ENCODE measurements at regions not wholly inside any gene's neighbourhood (a gene's known extent, or its start where the extent isn't known, plus 50 kb on each side); places are given as distances from the start of the nearest gene placed in this dataset.

DNA sequence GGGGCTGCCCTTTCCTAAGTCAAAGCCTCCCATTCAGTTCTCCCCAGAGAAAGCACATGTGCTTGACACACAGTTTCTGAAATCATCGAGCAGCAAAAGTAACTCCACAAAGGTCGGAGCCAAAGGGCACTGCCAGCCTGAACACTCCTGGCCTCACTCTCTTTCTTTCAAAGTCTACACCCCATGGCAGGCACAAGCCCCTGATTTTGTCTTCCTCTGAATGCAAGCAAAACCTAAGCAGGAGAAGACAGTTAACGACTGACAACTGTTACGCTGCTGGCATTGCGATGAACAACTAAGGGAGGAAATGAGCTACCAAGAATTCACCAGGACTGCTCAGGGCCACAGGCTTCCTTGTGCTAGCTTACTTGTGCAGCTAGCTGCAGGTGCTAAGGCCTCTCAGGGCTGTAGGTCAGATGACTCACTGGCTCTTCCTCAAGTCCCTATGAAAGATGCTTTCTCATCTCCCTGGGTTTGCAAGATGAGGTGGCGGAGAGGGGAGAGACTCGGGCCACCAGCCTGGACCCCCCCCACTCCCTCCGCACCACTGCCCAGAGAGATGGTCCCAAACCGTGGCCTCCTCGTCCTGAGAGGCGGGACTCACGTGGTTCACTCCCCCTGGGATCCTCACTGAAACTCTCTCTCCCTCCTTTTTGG is 208.2 kb downstream of the DLL1 start:
- no peak for DNase-seq

DNA sequence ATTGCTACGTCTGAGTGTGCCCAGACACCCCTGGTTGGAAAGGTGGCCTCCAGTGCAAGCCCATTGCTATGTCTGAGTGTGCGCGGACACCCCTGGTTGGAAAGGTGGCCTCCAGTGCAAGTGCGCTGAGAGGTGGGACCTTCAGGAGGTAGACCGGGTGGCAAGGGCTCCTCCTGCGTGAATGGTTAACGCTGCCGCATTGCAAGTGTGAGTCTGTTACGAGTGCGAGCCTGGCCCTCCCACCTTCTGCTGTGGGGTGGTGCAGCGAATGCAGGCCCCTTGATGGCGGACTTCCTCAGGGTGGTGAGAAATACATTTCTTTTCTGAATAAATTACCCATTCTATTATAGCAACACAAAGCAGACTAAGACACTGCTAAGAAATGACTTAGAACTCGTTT is 208.8 kb downstream of the DLL1 start:
- DNase-seq = no peak

DNA sequence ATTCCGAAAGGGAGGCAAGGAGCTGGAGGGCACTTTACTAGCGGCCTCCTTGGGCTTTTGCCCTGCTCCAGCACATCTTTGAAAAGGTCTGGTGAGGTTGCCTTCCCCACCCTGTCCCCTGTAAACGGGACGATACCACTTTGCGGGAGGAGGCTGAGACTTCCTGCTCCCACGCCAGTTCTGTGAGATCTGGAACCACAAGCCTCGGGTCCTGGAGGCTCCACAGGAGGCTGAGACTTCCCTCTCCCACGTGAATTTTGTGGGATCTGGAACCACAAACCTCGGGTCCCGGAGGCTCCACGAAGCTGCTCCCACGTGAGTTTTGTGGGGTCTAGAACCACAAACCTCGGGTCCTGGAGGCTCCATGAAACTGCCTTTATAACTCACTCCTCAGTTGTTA is 209.3 kb downstream of the DLL1 start:
- no peak for DNase-seq

DNA sequence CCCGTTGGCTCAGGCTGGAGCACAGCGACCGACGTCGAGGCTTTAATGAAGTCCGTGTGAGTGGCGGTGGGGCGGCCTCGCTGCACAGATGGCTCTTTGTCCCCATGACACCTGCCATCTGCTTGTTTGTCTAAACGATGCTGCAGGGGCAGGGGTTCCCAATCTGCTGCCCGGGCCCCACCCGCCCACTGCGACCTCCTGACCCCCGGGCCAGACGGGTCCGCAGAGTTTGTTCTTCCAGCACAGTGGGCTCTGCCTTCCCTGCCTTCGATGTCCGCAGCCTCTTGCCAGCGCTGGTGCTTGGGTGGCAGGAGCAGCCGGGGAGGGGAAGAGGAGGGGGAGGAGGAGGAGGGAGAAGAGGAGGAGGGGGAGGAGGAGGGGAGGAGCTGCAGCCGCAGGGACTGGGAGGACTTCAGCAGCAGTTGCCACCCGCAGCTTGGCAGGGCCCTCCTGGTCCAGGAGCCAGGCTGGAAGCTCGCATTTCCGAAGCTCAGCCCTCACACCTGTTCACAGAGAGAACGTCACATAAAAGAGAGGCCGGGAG is 210.0 kb downstream of the DLL1 start:
- no peak for DNase-seq

DNA sequence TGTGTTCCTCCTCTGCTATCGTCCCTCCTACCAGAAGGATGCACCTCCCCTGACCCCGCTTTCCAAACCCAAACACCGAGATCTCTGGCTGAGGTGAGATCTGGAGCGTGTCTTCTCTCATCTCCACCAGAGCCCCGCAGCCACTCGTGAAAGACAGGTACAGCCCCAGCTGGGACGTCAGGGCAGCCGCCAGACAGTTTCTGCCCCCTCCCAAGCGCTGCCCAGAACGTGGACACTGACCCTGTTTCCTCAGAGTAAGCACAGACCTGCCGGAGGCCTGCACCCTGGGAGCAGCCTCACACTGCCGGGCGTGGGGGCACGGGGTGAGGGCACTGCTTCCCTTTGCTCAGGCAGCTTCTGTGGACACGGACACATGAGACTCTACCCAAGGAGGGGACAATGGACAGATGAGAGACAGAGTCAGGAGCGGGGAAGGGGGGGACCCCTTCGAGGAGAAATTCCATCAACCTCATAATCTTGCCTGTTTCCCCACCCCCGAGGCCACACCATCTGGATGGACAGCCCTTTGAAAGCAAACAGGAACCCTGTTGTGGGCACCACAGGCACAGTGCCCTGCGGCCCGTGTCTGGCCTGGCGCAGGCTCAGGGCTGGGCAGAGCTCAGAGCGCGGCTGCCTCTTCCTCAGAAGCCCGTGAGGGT is 210.6 kb downstream of the DLL1 start:
- DNase-seq = no peak

DNA sequence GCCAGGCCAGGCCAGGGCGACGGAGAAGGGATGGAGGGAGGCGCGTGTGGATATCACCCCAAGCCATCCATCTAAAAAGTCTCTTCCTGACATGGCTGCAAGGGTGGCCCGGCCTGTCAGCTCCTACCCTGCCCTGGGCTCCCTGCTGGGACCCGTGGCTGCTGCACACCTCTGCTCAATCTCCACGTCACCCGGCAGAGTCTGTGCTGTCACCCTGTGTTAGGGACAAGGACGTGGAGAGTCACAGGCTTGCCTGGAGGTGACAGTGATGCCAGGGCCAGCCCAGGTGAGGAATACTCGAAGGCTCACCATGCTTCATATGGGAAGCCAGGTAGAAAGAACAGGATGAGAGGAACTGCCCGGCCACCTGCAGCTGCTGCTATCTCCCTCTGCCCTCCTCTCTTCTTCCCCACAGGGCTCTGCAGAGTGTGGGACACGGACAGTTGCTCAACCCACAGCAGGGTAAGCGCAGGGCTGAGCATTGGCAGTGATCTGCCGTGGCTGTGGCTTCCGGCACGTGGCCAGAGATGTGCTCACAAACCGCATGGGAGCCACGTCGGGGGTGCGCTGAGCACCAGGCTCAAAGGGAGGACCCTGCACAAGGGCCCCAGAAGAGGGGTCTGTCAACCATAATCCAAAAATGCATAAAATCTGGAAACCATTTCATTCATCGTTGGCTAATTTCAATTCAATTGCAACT is 214.3 kb downstream of the DLL1 start:
- DNase-seq = no peak

DNA sequence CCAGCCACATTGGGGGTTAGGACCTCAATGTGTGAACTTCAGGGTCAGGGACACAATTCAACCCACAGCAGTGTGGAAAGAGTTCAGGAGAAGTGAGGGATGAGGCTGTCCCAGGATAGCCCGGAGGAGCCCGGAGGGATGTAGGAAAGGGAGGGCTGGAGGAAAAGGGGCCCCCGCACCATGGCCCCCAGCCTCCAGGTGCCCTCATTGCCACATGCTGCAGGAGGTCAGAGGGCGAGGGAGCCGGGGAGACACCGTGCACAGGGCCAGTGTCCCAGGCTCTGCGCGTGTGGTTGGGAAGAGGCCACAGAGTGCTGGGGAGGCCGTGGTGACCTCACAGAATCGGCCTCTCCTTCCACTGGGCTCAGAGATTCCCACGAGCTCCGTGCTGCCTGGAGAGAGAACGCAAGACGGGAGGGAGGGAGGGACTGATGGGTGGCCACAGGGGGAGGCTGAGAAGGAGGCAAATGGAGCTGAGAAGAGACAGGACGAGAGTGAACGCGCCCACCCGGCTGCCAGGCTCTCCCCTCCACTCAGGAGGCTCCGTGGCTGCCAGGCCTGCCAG is 215.1 kb downstream of the DLL1 start:
- no peak for DNase-seq

DNA sequence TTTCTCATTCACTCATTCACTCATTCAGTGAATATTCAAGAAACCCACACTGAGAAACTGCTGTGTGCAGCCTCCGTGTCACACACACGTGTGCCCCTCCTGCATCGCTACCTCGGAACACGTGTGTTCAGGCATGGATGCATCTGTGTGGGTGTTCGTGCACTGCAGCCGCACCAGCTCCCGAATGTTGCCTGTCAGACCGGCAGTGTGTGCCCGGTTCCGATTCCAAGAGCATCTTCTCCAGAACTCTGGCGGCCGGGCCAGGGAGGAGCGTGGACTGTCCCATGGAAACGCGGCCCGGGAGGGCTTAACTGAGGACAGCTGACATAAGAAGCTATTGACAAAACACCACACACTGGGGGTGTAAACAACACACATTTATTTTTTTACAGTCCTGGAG is 216.0 kb downstream of the DLL1 start:
- no peak for DNase-seq

DNA sequence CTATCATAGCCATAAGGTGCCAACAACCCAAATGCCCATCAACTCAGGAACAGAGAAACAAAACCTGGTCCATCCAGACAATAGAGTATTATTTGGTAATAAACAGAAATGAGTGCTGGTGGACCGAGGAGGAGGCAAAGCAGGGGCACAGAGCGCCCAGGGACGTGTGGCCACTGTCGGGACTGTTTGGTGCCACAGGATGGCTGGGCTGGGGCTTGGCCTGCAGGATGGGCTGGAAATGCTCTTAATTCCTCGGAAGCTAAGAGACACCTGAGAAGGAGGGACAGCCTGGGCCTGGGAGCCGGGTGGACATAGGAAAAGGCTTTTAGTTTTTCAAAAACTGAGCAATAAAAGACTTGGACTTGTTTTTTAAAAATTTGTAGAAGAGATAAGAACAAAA is 216.4 kb downstream of the DLL1 start:
- DNase-seq = no peak

DNA sequence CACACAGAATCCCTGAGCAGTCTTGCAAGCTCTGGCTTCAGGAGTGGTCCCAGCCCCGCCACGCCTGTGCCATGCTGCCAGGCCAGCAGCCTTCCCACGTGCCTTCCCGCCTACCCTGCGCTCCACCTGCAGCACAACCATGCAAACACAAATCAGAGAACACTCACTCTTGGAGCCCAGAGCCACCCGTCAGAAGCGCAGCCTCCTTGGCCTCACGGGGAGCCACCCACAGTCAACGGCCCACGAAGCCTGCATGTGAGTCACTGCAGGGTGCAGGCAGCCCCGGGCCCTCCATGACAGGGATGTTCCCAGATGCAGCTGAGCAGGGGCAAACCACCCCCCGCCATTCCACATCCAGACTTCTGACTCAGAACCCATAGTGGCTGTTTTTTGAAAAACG is 217.0 kb downstream of the DLL1 start:
- DNase-seq = no peak

DNA sequence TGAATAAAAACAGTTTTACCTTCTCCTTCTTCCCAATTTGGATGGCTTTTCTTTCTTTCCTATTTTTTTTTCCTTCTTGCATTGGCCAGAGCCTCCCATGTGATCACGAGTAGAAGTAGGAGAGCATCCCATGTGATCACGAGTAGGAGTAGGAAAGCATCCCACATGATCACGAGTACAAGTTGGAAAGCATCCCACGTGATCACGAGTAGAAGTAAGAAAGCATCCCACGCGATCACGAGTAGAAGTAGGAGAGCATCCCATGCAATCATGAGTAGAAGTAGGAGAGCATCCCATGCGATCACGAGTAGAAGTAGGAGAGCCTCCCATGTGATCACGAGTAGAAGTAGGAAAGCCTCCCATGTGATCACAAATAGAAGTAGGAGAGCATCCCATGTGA is 218.6 kb downstream of the DLL1 start:
- no peak for DNase-seq

DNA sequence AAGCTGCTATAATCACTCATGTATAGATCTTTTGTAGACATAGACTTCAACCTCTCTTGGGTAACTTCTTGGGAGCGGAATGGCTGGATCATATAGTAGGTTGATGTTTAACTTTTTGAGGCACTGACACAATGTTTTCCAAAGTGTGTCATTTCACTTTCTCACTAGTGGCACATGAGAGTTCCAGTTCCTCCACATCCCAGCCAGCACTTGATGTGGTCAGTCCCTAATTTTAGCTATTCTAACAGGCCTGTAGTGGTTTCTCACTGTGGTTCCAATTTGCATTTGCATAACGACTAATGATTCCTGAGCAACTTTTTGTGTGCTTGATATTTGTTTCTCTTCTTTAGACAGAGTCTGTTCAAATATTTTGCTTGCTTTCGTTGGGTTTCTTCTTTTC is 221.3 kb downstream of the DLL1 start:
- no peak for DNase-seq

DNA sequence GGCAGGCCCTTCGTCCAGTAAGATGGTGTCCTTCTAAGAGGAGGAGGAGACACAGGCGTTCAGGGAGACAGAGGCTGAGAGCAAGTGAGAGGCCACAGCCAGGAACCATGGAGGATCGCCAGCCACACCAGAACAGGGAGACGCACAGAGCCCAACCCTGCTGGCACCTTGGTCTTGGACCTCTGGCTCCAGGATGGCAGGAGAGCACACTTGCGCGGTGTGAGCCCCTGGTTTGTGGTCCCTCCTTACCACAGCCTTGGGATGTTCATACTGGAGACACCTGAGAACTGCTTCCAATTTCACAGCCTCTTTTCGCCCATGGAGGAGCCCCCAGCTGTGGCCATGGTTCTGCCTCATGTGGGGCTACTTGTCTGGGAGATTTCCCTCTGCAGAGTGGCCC is 222.4 kb downstream of the DLL1 start:
- DNase-seq = no peak

DNA sequence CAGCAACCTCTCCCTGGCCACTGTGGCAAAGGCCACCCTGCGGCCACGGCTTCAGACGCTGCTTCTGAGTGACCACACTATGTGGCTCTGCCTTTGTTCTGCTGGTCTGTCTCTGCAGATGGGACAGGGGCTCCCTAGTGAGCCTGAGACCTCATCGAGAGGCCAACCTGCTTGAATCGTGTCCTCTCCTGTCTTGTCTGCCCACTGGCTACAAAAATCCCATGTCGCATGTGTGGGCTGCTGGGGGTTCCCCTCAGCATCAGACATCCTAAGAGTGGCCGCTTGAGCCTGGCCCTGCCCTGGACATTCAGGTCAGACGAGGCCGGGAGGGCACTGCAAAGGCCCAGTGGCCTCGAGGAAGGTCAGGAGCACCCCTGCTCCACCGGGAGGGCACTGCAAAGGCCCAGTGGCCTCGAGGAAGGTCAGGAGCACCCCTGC is 222.9 kb downstream of the DLL1 start:
- no peak for DNase-seq

DNA sequence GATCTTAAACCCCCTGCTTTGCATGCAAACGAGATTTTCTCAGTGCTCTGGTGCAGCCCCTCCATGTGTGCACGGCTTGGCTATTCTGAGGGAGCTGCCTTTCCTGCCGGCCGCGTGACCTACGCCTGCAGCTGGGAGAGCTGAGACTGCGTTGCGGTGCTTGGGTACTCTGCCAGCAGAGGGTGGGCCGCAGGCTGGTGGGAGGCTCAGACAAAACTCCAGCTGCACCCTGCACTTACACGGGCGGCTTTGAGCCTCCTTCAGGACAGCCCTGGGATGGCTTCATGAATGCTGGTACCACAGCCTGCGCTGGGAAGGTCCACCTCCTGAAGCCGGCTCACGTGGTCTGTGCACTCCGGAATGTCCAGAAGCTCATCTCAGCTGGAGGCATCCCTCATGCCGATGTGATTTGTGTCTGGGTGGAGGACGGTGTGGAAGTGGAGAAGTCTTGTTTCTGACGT is 223.7 kb downstream of the DLL1 start:
- DNase-seq = no peak

DNA sequence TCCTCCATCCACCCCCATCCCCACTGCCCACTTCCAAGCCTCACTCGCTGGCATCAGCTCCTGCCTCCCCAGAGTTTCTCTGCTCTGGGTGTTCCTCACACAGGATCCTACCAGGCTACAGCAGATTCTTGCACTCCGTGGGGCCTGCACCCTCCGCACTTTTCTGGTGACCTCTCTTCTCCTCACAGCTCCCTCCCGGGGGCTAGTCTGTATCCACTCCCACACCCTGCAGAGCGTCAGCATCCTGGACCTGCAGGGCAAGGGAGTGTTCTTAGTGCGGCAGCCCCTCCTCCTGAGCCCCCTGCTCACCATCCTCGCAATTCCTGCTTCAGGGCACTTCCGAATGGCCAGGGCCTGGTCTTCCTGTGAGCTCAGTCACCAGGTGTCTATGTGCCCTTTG is 224.2 kb downstream of the DLL1 start:
- no peak for DNase-seq

DNA sequence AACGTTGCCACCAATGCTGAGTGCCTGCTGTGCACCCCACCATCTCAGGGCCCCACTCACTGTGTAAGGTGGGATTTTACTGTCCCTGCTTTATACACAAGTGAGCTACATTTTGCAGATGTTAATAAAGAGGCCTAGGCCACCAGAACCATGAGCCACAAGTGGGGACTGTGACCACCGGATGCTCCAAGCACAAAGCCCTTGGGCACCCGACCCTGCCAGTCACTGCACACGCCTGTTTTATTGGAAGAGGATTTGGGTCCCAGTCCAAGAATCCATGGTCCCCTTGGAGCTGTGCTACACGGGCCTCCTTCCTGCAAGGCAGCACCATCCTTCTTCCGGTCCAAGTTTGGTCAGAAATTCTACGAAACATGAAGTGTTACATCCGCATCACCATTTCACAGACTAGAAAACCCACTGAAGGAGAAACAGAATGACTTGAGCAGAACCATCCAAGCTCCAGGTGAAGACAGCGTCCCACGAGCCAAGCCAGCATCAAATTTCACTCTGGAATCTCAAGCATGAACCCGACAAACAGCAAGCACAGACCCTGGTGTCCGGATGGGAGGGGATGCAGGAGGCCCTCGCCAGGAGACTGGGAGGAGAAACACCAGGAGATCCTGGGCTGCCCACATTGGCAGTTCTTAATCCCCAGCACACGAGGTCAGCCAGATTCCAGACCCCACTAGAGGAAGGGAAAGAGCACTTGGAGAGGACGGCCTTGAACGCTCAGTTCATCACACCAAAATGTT is 226.9 kb downstream of the DLL1 start:
- DNase-seq = no peak

DNA sequence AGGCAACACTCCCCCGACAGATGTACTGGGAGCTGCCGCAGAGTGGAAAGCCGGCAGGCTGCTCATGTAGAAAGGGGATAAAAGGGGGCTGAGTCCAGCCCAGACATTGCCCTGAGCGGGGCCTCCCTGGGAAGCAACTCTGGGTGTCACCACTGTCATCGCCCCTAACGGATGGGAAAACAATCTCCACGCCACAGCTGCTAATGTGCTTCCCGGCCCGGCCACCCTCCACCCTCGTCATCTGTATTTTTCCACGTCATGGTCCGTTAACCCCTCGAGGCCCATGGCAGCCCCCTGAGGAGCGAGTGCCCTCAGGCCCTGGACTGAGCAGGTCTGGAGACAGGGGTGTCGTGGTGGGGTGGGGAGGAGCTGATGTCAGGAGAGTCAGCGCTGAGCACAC is 227.4 kb downstream of the DLL1 start:
- DNase-seq = no peak

DNA sequence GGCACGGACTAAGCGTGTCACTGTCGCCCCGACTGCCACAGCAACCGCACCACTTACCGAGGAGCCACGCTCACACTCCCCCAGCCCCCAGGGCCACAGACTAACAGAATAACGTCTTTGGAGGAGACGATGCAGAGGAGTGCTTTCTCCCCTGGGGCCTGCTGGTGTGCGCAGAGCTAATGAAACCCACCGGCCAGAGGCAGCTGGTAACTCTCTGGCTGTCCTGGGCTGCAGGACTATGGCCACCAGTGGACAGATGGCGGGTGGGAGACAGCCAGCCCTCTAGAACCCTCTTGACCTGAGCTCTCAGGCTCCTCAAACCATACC is 228.0 kb downstream of the DLL1 start:
- no peak for DNase-seq

DNA sequence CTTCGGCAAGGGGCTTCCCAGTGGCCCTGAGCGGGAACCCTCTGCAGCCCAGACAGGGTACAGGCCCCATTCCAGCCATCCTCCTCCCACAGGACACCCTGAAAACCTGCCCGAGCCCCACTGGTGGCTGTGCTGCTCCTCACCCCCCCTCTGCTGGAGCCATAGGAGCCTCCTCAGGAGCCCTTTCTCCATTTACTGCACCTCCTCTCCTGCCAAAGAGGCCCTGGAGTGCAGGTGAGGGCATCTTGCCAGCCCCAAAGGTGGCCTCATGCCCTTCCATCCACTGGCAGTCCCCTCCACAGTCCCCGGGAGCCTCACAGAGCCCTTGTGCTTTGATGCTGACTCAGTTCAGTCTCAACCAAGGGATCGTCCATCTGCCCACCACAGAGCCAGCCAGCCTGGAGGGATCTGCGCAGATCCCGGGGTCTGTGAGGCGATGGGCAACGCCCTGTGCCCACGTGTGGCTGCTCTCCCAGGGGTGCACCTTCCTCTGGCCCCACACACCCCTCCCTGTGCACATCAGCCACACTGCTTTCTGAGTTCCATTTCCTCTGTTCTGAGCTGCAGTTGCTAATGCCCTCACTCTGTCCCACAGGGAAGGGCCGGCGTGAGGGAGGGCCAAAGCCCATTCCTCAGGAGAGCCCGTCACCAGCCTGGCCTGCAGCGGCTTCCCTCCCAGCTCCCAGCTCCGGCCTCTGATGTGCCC is 228.5 kb downstream of the DLL1 start:
- no peak for DNase-seq

DNA sequence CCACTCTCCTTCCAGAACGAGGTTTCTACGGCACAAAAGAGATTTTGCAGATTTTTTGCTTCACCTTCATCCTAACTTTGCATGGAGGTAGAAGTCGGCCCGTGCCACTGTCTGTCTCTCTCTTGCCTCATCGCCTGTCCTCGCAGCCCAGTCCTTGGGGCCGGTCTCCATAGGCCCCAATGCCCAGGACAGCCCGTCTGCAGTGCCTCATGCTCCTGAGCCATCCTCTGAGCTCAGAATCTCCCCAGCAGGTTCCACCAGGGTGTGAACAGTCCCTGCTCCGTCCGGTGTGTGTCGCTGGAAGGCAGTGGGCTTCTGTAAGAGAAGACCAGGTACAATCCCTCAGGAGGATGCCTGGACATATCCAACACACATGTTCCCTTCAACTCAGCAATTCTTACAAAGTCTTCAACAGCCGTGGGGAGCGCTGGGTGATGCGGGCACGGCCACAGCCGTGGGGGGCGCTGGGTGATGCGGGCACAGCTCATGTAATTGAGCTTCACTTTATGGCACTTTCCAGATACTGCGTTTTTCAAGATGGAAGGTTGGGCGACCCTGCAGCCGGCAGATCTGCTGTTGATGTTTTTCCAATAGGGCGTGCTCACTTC is 231.9 kb downstream of the DLL1 start:
- DNase-seq = no peak

Measured in fibroblast of skin of abdomen (primary cell).